WTC11 (cell line): ENCODE measurements at regions not wholly inside any gene's neighbourhood (a gene's known extent, or its start where the extent isn't known, plus 50 kb on each side); places are given as distances from the start of the nearest gene placed in this dataset.

Experiments
- CTCF ChIP-seq: fragments of 200-600 bp; IDR thresholded peaks from 2 replicates; pipeline ENCODE4 v1.8.0; 2022; ENCODE audit warnings: antibody characterized with exemption
- ESRRA ChIP-seq: sonication (generic); formaldehyde crosslinking; IDR thresholded peaks from 2 replicates; pipeline ENCODE4 v1.8.1; 2022; ENCODE audit warnings: mild to moderate bottlenecking, missing genetic modification reagents, borderline replicate concordance
- FOXJ3 ChIP-seq: sonication (generic); formaldehyde crosslinking; IDR thresholded peaks from 2 replicates; pipeline ENCODE4 v1.9.0; 2021; ENCODE audit warnings: missing genetic modification reagents, mild to moderate bottlenecking, borderline replicate concordance
- KAT7 ChIP-seq: sonication (generic); formaldehyde crosslinking; IDR thresholded peaks from 2 replicates; pipeline ENCODE4 v1.8.1; 2023; ENCODE audit warnings: missing genetic modification reagents, mild to moderate bottlenecking, borderline replicate concordance
- NFE2L1 ChIP-seq: sonication (generic); formaldehyde crosslinking; IDR thresholded peaks from 2 replicates; pipeline ENCODE4 v1.8.1; 2023; ENCODE audit warnings: missing genetic modification reagents
- NR1H2 ChIP-seq: sonication (generic); formaldehyde crosslinking; IDR thresholded peaks from 2 replicates; pipeline ENCODE4 v1.9.0; 2021; ENCODE audit warnings: mild to moderate bottlenecking, moderate library complexity, missing genetic modification reagents
- TCF7 ChIP-seq: sonication (generic); formaldehyde crosslinking; IDR thresholded peaks from 2 replicates; pipeline ENCODE4 v1.8.0; 2022; ENCODE audit warnings: mild to moderate bottlenecking, low read depth, missing genetic modification reagents, moderate library complexity
- ZBTB21 ChIP-seq: sonication (generic); formaldehyde crosslinking; IDR thresholded peaks from 2 replicates; pipeline ENCODE4 v1.8.1; 2023; ENCODE audit warnings: mild to moderate bottlenecking, missing genetic modification reagents, borderline replicate concordance
- ZNF138 ChIP-seq: sonication (generic); formaldehyde crosslinking; conservative IDR thresholded peaks from 2 replicates; pipeline ENCODE4 v1.8.1; 2022; ENCODE audit warnings: mild to moderate bottlenecking, moderate library complexity, missing genetic modification reagents
- TF ChIP-seq, protein P1 (sequence below): sonication (generic); formaldehyde crosslinking; IDR thresholded peaks from 2 replicates; pipeline ENCODE4 v1.8.1; 2023; ENCODE audit warnings: mild to moderate bottlenecking, moderate library complexity, missing genetic modification reagents
- TF ChIP-seq, protein P2 (sequence below): sonication (generic); formaldehyde crosslinking; IDR thresholded peaks from 2 replicates; pipeline ENCODE4 v1.8.1; 2023; ENCODE audit warnings: mild to moderate bottlenecking, missing genetic modification reagents, borderline replicate concordance
- TF ChIP-seq, protein P3 (sequence below): sonication (generic); formaldehyde crosslinking; conservative IDR thresholded peaks from 2 replicates; pipeline ENCODE4 v1.8.1; 2022; ENCODE audit warnings: mild to moderate bottlenecking, missing genetic modification reagents
- TF ChIP-seq, protein P4 (sequence below): fragments of 250-450 bp; sonication (Bioruptor Pico); conservative IDR thresholded peaks from 2 replicates; pipeline ENCODE4 v1.9.0; 2021; ENCODE audit warnings: mild to moderate bottlenecking

GRCh38 chrX:16023790-16024734 lies 99.3 kb upstream of the GRPR start:
- TF ChIP-seq ZBTB21 (CRISPR knock-in tag) (no peak), ZNF138 (CRISPR knock-in tag) (no peak), CTCF (no peak), NFE2L1 (CRISPR knock-in tag) (no peak), FOXJ3 (no peak), KAT7 (CRISPR knock-in tag) (no peak), ESRRA (CRISPR knock-in tag) (no peak), NR1H2 (no peak), TCF7 (CRISPR knock-in tag) (no peak)
- TF ChIP-seq, protein P1, sequence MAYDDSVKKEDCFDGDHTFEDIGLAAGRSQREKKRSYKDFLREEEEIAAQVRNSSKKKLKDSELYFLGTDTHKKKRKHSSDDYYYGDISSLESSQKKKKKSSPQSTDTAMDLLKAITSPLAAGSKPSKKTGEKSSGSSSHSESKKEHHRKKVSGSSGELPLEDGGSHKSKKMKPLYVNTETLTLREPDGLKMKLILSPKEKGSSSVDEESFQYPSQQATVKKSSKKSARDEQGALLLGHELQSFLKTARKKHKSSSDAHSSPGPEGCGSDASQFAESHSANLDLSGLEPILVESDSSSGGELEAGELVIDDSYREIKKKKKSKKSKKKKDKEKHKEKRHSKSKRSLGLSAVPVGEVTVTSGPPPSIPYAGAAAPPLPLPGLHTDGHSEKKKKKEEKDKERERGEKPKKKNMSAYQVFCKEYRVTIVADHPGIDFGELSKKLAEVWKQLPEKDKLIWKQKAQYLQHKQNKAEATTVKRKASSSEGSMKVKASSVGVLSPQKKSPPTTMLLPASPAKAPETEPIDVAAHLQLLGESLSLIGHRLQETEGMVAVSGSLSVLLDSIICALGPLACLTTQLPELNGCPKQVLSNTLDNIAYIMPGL (CRISPR knock-in tag) = no peak
- TF ChIP-seq, protein P2, sequence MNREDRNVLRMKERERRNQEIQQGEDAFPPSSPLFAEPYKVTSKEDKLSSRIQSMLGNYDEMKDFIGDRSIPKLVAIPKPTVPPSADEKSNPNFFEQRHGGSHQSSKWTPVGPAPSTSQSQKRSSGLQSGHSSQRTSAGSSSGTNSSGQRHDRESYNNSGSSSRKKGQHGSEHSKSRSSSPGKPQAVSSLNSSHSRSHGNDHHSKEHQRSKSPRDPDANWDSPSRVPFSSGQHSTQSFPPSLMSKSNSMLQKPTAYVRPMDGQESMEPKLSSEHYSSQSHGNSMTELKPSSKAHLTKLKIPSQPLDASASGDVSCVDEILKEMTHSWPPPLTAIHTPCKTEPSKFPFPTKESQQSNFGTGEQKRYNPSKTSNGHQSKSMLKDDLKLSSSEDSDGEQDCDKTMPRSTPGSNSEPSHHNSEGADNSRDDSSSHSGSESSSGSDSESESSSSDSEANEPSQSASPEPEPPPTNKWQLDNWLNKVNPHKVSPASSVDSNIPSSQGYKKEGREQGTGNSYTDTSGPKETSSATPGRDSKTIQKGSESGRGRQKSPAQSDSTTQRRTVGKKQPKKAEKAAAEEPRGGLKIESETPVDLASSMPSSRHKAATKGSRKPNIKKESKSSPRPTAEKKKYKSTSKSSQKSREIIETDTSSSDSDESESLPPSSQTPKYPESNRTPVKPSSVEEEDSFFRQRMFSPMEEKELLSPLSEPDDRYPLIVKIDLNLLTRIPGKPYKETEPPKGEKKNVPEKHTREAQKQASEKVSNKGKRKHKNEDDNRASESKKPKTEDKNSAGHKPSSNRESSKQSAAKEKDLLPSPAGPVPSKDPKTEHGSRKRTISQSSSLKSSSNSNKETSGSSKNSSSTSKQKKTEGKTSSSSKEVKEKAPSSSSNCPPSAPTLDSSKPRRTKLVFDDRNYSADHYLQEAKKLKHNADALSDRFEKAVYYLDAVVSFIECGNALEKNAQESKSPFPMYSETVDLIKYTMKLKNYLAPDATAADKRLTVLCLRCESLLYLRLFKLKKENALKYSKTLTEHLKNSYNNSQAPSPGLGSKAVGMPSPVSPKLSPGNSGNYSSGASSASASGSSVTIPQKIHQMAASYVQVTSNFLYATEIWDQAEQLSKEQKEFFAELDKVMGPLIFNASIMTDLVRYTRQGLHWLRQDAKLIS (CRISPR knock-in tag) = no peak
- TF ChIP-seq, protein P3, sequence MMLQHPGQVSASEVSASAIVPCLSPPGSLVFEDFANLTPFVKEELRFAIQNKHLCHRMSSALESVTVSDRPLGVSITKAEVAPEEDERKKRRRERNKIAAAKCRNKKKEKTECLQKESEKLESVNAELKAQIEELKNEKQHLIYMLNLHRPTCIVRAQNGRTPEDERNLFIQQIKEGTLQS (CRISPR knock-in tag) = no peak
- TF ChIP-seq, protein P4, sequence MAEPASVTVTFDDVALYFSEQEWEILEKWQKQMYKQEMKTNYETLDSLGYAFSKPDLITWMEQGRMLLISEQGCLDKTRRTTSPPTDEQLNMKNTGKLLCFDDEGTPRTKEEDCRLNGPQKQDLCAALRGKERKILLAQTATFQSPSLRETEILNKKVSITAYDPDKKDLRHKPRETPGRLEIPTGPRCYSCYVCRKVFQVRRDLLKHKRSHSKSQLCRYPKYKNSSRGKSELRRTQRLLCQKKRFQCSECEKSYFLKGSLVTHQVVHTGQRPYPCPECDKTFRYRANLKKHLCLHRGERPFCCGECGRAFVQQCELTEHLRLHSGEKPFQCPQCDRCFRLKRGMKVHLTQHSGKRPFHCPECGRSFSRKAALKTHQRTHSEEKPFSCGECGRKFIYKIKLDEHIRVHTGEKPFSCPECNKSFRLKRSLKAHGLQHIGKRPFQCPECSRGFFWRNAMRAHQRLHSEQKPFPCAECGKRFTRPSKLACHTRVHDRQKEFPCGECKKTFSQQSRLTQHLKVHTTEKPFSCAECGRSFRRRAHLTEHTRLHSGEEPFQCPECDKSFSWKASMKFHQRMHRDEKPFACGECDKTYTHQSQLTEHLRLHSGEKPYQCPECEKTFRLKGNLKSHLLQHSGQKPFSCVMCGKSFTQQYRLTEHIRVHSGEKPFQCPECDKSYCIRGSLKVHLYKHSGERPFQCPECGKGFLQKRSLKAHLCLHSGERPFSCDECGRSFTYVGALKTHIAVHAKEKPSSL = no peak
